Sigmoid colon (tissue), 6 donors: ENCODE measurements at regions not wholly inside any gene's neighbourhood (a gene's known extent, or its start where the extent isn't known, plus 50 kb on each side); places are given as distances from the start of the nearest gene placed in this dataset.

Experiments
- DNase-seq: peaks from one replicate; pipeline ENCODE4 v3.0.0-alpha.2; 2019
- H3K27ac ChIP-seq, 4 donors: fragments of 200-600 bp; sonication (generic); one replicate each; pipeline ENCODE4 v1.5.1; 2016 to 2019; ENCODE audit warnings: mild to moderate bottlenecking in 1 of 4
- H3K27me3 ChIP-seq, 3 donors: fragments of 200-600 bp; sonication (generic); one replicate each; pipeline ENCODE4 v1.5.1; 2019; ENCODE audit warnings: mild to moderate bottlenecking in 1 of 3
- H3K36me3 ChIP-seq, 4 donors: fragments of 200-600 bp; sonication (generic); one replicate each; pipeline ENCODE4 v1.5.1; 2016 to 2019
- H3K4me1 ChIP-seq, 4 donors: fragments of 200-600 bp; sonication (generic); one replicate each; pipeline ENCODE4 v1.5.1; 2017 to 2019
- H3K4me3 ChIP-seq, 4 donors: fragments of 200-600 bp; sonication (generic); one replicate each; pipeline ENCODE4 v1.5.1; 2017 to 2019; ENCODE audit warnings: mild to moderate bottlenecking in 2 of 4, moderate library complexity in 1 of 4
- H3K9me3 ChIP-seq, 4 donors: fragments of 200-600 bp in 3 of 4; sonication (generic) in 3 of 4; one replicate each; pipeline versions ENCODE4 v1.5.1 to v1.6.1; 2013 to 2019
- CTCF ChIP-seq, 4 experiments: fragments of 450-650 bp in 3 of 4; fragments of 200-600 bp in 1 of 4; IDR thresholded peaks; one replicate each; pipeline ENCODE4 v1.5.1; 2016 to 2019; ENCODE audit warnings: antibody characterized with exemption in 4 of 4, mild to moderate bottlenecking in 3 of 4, moderate library complexity in 2 of 4
- EP300 ChIP-seq, 4 donors: sonication (generic); formaldehyde crosslinking; IDR thresholded peaks; one replicate each; pipeline ENCODE4 v1.6.1; 2017; ENCODE audit warnings: antibody characterized with exemption in 4 of 4
- POLR2A ChIP-seq, 2 donors: fragments of 450-650 bp; IDR thresholded peaks; one replicate each; pipeline ENCODE4 v1.6.1; 2016; ENCODE audit warnings: antibody characterized with exemption in 2 of 2, mild to moderate bottlenecking in 2 of 2, moderate library complexity in 2 of 2
- POLR2AphosphoS5 ChIP-seq, 4 donors: sonication (generic); formaldehyde crosslinking; IDR thresholded peaks; one replicate each; pipeline ENCODE4 v1.6.1; 2017; ENCODE audit warnings: antibody characterized with exemption in 4 of 4
- WGBS, 2 donors: extraction: QIAGEN DNeasy Blood & Tissue Kit; methylation state at CpG; one replicate each; pipeline ENCODE4 v1.1.7; 2013; 5-methylcytosine and 5-hydroxymethylcytosine counted together
- intact Hi-C: fragments of 100-400 bp; cut with DNase I; formaldehyde crosslinking; loops from one replicate; pipeline ENCODE4 v1.15.1; 2023
- donor health status: healthy with polysubstance abuse.
- donor health status: healthy.

GRCh38 chr5:163695830-163696578, 190.6 kb downstream of the MAT2B start:
- Histone ChIP-seq H3K36me3 (no peaks in the 10 kb centered on the region), H3K4me3 (no peak overlapping the region), H3K4me1 (no peaks in the 10 kb centered on the region), H3K27ac (no peak overlapping the region), H3K27me3 (no peaks in the 10 kb centered on the region), H3K9me3 (no peaks in the 10 kb centered on the region)
- peak in 3 of 4 experiments; percentile 32 to 64 (median 41) for TF ChIP-seq CTCF (IDR thresholded peaks at IDR 0.05)
- no peak for TF ChIP-seq POLR2AphosphoS5 (IDR thresholded peaks at IDR 0.05)
- 29 to 41% methylated on average over 10 of the region's 10 CpGs for WGBS, 2 donors
- DNase-seq = no peak
- intact Hi-C loops = loop anchor here (5.0 to 10.0 kb wide), 2 partner anchors 131 to 806 kb away; no protein-coding TSS in a partner anchor

- intact Hi-C loops = loop anchor here (5.0 to 10.0 kb wide), 2 partner anchors 132 to 806 kb away; no protein-coding TSS in a partner anchor
- no peaks in the 10 kb centered on the region for H3K9me3 ChIP-seq
Measured at GRCh38 chr5:163696579-163696887, 191.1 kb downstream of the MAT2B start.

GRCh38 chr5:163706053-163706771, 200.8 kb downstream of the MAT2B start:
- TF ChIP-seq CTCF (IDR thresholded peaks at IDR 0.05) (no peak), EP300 (IDR thresholded peaks at IDR 0.05) (no peak), POLR2AphosphoS5 (IDR thresholded peaks at IDR 0.05) (no peak)
- intact Hi-C loops = no loop called here
- Histone ChIP-seq H3K9me3 (no peaks in the 10 kb centered on the region), H3K27me3 (no peaks in the 10 kb centered on the region), H3K36me3 (no peaks in the 10 kb centered on the region), H3K4me1 (no peaks in the 10 kb centered on the region), H3K27ac (no peak overlapping the region), H3K4me3 (no peak overlapping the region)
- DNase-seq = no peak
- WGBS, 2 donors = 64 to 70% methylated on average over 4 of the region's 4 CpGs

More at GRCh38 chr5:163696579-163696887, 191.1 kb downstream of the MAT2B start:
- Histone ChIP-seq H3K4me3 (no peak overlapping the region), H3K27ac (no peak overlapping the region), H3K36me3 (no peaks in the 10 kb centered on the region), H3K4me1 (no peaks in the 10 kb centered on the region), H3K27me3 (no peaks in the 10 kb centered on the region)
- no peak for TF ChIP-seq CTCF (IDR thresholded peaks at IDR 0.05)
- TF ChIP-seq POLR2A (IDR thresholded peaks at IDR 0.05) = no peak
- TF ChIP-seq POLR2AphosphoS5 (IDR thresholded peaks at IDR 0.05) = no peak
- no peak for TF ChIP-seq EP300 (IDR thresholded peaks at IDR 0.05)
- whole genome bisulfite sequencing, 2 donors = 16 to 28% methylated on average over 5 of the region's 5 CpGs
- DNase-seq = no peak

- H3K4me3 ChIP-seq = no peak overlapping the region
- no peaks in the 10 kb centered on the region for H3K36me3 ChIP-seq
- H3K27ac ChIP-seq = no peak overlapping the region
- DNase-seq = no peak
- TF ChIP-seq POLR2A (IDR thresholded peaks at IDR 0.05) = no peak
- TF ChIP-seq POLR2AphosphoS5 (IDR thresholded peaks at IDR 0.05) = no peak
- TF ChIP-seq CTCF (IDR thresholded peaks at IDR 0.05) = no peak
- TF ChIP-seq EP300 (IDR thresholded peaks at IDR 0.05) = no peak
- H3K4me1 ChIP-seq = no peaks in the 10 kb centered on the region
- intact Hi-C loops = no loop called here
- H3K27me3 ChIP-seq = no peaks in the 10 kb centered on the region
- no peaks in the 10 kb centered on the region for H3K9me3 ChIP-seq
Measured at GRCh38 chr5:163712011-163712410, 206.6 kb downstream of the MAT2B start.
